Adrenal gland (tissue), 5 donors: ENCODE measurements at regions not wholly inside any gene's neighbourhood (a gene's known extent, or its start where the extent isn't known, plus 50 kb on each side); places are given as distances from the start of the nearest gene placed in this dataset.

Source experiments
- POLR2A ChIP-seq, 2 donors: fragments of 450-650 bp; IDR thresholded peaks; one replicate each; pipeline ENCODE4 v1.6.1; 2017; ENCODE audit warnings: antibody characterized with exemption in 2 of 2, mild to moderate bottlenecking in 2 of 2, moderate library complexity in 1 of 2
- TF ChIP-seq, protein P1 (sequence below), 6 experiments: fragments of 450-650 bp in 4 of 6; fragments of 200-600 bp in 2 of 6; sonication (generic) in 1 of 6; IDR thresholded peaks; 1 replicate in 5 of 6; 2 replicates in 1 of 6; pipeline versions ENCODE4 v1.5.1 to v1.8.0; 2016 to 2021; ENCODE audit warnings: antibody characterized with exemption in 6 of 6, mild to moderate bottlenecking in 2 of 6, moderate library complexity in 1 of 6
- donor health status: DM: no; HTN: no; CAD: no.

DNA sequence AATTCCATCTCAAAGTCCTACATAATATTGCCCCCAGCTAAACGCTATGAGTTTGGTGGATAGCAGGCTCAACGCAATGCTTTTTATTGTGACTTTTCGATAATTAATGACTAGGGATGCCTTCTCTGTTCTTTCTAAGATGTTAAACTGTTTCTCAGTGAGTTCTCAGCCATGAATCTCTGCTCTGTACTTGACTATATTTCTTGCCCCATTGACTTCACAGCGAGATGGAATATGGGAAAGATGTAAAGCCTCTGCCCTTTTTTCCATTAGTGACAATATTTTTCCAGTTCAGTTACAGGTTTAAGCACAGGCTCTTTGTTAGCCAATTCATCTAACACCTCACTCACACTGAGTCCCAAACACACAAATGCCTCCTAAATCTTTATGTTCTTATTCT lies 1022.0 kb downstream of the ADGRL3 start:
- TF ChIP-seq, protein P1, sequence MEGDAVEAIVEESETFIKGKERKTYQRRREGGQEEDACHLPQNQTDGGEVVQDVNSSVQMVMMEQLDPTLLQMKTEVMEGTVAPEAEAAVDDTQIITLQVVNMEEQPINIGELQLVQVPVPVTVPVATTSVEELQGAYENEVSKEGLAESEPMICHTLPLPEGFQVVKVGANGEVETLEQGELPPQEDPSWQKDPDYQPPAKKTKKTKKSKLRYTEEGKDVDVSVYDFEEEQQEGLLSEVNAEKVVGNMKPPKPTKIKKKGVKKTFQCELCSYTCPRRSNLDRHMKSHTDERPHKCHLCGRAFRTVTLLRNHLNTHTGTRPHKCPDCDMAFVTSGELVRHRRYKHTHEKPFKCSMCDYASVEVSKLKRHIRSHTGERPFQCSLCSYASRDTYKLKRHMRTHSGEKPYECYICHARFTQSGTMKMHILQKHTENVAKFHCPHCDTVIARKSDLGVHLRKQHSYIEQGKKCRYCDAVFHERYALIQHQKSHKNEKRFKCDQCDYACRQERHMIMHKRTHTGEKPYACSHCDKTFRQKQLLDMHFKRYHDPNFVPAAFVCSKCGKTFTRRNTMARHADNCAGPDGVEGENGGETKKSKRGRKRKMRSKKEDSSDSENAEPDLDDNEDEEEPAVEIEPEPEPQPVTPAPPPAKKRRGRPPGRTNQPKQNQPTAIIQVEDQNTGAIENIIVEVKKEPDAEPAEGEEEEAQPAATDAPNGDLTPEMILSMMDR (IDR thresholded peaks at IDR 0.05), result no peak
- TF ChIP-seq POLR2A (IDR thresholded peaks at IDR 0.05), result no peak
